ENCODE measurements at regions not wholly inside any gene's neighbourhood (a gene's known extent, or its start where the extent isn't known, plus 50 kb on each side); places are given as distances from the start of the nearest gene placed in this dataset.
"Not testable (repeated sequence)": the region's sequence is repeated elsewhere in the genome, so short reads cannot be mapped to it uniquely, and the experiment has no call there.

DNA sequence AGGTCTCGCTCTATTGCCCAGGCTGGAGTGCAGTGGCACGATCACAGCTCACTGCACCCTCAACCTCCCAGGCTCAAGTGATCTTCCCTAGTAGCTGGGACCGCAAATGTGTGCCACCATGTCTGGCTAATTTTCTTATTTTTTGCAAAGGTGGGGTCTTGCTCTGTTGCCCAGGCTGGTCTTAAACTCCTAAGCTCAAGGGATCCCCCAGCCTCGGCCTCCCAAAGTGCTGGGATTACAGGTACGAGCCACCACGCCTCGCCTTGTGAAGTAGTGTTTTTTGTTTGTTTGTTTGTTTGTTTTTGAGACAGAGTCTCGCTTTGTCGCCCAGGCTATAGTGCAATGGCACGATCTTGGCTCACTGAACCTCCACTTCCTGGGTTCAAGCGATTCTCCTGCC, 125.5 kb downstream of the HAUS1 start:
- not testable (repeated sequence) for DNase-seq

DNA sequence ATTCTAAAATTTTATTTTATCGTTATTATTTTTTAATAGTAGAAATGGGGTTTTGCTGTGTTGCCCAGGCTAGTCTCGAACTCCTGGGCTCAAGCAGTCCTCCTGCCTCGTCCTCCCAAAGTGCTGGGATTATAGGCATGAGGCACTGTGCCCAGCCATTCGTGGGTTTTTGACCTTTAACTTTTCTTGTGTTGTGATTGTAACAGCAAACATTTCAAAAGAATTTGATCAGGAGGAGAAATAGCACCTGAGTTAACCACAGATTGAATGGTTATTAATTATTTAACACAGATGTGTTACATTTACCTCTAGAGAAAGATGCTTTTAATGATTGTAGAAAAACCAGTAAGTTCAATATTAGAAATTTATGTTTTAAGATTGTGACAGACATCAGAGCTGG, 132.0 kb downstream of the HAUS1 start:
- no peak for DNase-seq

DNA sequence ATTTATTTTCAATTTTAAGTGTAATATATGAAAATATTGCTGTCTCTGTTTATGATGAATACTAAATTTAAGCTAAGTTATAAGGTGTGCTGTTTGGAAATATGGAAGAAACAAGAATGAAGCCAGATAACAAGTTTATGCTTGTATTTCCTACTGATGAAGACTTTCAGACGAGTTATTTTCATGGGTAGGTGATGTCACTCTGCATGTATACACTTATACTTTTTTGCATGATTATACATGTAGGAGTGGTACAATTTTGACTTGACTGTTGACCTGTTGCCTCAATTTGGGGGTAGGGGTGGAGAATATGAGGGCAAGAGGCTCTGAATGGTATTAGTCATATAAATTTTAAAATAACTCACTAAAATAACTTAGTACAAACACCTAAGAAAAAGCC, 133.7 kb downstream of the HAUS1 start:
- DNase-seq: no peak

DNA sequence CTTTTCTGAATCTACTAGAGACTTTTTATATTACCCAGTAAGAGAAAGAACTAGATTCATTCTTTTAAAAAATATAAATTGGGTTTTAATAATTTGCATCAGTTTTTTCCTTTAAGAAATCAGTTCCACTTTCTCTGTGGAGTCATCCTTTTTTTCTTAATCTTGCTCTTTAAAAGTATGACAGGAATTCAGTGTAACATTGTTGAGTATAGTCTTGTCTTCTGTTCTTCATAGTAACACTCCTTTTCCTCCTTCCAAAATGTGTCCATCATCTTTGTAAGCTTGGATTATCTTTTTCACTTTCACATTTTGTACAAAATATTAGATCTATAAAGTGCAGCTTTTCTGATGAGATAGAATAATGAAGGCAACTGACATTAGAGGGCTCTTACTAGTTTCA, 135.4 kb downstream of the HAUS1 start:
- no peak for DNase-seq

DNA sequence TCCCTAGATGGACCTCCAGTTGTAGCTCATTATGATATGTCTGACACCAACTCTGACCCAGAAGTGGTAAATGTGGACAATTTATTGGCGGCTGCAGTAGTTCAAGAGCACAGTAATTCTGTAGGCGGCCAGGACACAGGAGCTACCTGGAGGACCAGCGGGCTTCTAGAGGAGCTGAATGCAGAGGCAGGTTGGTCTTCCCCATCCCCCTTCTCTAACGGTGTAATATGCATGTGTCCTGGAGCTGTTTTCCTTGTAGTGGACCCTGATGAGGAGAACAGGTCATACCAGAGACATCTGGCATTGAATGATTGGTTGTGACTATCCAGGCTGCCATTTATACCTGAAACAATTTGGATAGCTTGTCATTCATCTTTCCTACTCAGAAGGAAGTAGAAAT, 135.8 kb downstream of the HAUS1 start:
- DNase-seq: no peak

DNA sequence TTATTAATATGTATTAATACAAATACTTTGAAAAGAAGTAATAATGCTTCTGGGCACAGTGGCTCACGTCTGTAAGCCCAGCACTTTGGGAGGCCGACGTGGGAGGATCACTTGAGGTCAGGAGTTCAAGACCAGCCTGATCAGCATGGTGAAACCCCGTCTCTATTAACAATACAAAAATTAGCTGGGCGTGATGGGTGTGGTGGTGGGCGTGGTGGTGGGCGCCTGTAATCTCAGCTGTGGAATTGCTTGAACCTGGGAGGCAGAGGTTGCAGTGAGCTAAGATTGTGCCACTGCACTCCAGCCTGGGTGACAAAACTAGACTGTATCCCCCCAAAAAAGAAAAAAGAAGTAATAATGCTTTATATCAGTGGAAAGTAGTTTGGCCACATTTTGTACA, 137.2 kb downstream of the HAUS1 start:
- not testable (repeated sequence) for DNase-seq

DNA sequence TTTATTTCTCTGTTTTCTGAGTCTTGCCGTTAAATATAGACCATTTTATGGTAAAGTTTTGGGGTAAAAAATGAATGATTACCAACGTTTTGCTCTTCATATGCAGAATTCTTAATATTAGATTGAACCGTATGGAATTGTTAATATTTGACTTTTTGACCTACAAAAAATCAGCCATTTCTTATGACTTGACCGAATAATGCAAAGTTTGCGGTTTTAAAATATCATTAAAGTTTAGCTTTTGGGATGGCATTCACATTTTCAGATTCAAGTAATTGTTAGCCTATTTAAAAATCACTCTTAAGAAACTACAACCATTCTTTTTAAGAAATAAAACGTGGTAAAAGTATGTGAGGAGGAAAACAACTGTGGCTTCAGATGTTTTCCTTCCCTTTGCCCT, 138.0 kb downstream of the HAUS1 start:
- no peak for DNase-seq

DNA sequence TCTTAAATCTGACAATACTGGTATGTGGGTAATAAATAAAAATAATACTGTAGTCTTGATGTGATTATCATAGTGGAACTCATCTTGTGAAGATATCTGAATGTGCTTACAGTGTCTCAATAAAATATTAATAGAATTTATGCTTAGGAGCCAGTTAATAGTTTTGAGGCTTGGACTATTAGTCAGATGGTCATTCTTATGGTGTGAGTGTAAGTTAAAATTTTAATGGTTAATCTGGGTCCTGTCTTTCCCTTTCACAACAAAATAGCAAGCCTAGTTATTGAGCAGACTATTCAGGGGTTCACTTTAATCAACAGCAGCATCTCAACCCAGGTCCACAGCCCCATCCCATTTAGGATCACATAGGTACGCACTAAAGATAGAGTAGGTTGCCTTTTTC, 138.9 kb downstream of the HAUS1 start:
- no peak for DNase-seq

DNA sequence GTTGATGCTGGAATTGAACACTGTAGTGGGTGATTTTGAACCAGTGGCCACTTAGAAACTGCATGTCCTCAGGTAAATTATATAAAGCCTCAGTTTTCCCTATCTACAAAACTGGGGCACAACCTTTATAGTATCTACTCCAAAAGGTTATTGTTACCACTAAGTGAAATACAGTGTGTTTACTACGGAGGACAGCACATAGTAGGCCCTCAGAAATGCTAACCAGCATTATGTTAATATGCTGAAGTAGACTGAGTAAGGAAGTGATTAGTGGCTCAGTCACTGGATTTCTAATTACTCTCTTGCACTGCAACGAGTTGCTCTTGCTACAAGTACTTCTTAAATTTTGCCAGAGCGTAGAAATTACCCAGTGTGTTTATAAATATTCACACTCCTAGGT, 139.5 kb downstream of the HAUS1 start:
- no peak for DNase-seq

DNA sequence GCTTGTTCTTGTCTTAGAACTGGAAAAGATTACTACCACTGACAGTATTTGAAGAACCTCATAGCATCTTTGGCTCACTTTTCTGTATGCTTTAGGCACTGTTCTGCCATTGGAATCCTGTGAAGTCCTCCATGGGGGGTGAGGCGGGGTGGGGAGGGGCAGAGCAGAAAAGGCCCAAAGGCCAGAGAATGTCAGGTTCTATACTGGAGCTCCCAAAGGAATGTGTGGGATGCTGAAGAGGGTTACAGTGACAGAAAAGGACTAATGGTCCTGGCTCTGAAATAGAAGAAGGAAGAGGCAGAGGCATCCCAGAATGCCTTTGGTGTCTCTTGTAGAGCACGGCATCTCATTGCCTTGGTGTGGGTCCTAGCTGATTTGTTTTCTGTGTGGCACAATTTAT, 141.9 kb downstream of the HAUS1 start:
- DNase-seq: no peak

DNA sequence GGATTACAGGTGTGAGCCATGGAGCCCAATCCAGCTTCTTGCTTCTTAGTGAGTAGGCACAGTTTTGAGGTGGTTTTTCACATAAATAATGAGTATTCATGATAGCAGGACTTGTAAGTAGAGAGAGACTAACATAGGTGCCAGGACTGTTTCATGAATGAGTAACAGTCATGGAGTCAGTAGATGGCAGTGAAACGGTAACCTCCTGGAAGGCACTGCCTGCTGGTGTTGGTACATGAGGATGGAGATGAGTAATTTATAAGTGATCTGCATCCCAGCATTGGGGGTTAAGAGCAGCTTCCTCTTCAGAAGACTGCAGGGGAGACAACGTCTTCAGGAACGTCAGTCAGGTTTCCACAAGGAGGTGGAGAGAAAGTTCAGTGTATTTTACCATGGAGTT, 143.8 kb downstream of the HAUS1 start:
- no peak for DNase-seq

DNA sequence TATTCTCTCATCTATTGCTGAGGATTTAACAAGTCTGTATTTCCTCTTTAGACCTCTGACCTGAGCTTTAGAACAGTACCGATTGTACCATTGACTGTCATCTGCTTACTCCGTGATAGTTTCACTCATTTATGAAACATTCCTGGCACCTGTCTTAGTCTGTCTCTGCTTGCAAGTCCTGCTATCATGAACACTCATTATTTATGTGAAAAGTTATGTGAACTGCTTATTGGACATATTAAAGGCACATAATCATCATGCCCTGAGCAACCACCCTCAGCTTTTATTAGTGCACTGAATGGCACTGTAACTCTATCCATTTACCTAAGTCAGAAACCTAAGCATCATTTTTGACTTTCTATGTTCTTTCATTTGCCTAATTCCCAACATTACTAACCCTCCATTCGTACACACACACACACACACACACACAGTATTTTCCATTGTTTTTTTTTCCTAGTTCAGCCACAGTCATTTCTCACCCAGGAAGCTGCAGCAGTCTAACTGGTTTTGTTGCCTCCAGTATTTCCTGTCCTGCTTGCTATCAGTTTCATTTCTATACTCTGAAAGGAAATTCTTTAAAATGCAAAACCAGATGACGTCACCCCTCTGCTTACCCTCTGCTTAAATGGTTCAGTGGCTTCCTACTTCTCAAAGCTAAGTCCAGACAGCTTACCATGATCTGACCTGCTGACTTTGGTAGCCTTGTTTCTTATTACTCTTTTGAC, 146.1 kb downstream of the HAUS1 start:
- DNase-seq: no peak

DNA sequence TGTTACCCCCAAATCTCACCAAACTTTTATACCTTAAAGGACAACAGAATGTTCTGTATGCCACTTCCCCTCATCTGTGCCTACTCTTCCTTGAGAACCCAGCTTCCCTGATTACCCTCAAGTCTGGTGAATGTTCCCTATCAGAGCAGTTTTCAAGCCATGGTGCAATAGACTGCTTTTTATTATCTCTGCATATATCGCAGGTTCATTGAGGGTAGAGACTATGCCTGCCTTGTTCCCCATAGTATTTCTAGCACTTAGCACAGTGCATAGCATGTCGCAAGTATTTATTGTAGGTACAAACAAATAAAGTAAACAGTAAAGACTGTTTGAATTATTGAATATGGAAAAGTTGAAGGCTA, 146.6 kb downstream of the HAUS1 start:
- DNase-seq: no peak

DNA sequence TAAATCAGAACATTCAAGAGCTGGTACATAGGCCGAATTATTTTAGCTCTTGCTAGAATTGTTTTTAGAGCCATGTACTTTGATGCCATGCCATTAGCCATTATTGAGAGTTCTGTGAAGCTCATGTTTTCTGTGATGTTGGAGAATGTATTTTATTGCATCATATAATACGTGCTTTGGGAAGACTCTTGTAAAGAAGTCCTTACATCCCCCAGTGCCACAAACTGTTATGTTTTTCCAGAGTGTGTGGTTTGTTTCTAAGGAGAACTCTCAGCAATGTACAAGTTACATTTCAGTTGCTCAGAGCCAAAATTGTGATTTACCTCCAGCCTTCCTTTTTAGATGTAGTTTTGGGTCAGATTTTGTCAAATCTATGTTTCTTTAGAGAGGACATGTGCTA, 148.6 kb downstream of the HAUS1 start:
- DNase-seq: no peak

DNA sequence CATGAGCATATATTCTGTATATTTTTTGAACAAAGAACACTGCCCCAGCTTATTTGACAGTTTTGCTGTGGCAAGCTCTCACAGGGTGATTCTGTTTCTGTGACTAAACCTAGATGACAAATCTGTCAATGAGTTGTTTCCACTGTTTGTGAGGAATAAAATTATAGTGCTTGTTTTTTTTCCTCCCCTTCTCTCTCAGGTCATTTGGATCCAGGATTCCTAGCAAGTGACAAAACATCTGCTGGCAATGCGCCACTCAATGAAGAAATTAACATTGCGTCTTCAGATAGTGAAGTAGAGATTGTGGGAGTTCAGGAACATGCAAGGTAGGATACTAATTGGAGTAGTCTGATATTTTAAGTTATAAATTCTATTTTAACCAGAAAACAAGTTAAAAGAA, 149.3 kb downstream of the HAUS1 start:
- DNase-seq: no peak

DNA sequence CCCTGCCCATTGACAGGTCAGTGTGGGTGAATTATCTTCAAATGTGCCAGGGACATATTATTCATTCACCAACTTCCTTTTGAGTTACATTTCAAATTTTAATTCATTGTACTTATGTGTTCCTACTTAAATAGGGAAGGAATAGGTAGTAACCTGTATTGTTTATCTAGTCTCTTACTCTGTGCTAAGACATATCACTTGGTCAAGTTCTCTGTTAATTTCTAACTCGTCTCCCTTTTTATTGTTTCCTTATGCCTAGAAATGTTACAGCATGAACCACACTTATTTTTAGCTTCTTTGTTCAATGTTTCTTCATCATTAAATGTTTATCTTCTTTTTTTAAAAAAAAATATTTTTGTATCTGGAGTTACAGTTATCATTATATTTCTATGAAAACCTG, 151.9 kb downstream of the HAUS1 start:
- no peak for DNase-seq

DNA sequence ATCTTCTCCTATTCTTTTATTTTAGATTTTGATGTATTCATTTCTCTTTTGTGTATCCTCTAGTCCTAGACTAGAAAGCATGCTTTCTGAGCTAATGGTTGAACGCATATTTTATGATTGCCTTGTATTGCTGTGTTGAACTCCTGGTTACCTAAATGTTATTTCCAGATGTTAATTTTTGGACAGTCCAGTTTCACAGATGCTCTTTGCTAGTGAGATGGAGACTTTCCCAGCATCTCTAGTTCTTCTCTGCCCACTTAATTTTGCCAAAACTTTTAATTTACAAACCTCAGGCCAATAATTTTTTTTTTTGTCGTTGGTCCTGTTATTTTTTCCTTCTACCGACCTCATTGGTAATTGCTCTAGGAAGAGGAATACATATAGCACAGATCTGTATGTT, 153.2 kb downstream of the HAUS1 start:
- peak; percentile 77 for DNase-seq

DNA sequence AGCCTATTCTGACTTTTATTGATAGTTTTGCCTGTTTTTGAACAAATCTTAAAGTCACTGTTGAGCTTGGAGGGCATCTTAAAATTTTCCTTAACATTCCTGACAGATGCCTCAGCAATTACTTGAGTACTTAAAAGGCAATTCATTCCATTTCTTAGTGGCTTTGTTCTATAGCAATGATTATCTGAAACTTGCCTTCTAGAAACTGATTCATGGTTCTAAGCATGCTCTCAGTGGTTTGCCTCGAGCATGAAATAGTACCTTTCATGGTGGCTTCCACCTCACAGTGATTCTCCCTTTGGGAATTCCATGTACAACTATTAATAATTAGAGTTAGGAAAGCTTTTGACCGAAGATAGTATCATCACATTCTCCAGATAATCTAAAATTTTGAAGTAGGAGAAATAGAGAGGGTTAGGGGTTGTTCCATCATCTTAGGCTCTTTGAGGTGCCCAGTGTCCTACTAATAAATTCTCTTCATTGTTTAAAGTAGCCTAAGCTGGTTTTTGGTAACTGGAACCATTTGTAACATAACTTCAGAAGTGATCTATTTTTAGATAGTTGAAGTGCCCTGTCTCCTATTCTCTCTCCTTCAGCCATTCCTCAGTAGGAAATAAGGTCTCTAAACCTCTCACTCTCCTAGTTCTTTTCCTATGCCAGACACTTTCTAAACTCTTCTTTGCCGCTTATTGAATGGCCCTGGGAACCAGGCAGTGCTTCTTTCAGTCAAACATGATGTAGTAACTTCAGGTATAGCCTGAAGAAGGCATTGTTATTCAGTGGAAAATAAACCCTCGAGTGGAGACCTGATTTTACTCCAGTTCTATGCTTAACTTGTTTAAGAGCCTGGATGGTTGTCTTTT, 156.1 kb downstream of the HAUS1 start:
- no peak for DNase-seq

DNA sequence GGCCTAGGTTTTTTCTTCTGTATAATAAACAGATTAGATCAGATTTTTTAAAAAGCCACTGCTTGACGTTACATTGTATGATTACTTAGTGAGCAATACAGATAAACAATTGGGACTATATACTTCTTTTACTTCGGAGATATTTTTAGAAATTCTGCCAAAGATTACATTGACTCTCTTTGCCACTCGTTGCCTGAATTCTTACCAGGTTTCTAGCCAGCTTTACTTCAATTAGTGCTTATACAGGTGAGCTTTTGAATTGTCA, 156.6 kb downstream of the HAUS1 start:
- DNase-seq: no peak

DNA sequence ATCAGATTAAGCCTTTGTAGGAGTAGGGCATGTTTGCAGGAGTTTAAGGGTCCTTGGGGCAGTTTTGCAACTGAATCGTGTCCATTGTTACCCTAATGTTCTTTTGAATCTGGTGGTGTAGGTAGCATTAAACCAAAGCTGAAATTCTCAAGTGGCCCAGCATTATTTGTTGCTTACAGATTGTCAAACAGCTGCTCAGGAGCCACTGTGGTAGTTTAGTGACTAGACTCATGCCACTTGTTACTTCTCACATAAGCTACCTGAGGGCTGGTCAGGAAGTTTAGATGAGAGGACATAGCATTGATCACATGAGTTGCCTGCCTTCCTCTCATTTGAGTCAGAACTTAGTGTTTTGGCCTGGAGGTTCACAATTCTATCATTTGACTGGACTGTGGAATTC, 157.6 kb downstream of the HAUS1 start:
- no peak for DNase-seq

DNA sequence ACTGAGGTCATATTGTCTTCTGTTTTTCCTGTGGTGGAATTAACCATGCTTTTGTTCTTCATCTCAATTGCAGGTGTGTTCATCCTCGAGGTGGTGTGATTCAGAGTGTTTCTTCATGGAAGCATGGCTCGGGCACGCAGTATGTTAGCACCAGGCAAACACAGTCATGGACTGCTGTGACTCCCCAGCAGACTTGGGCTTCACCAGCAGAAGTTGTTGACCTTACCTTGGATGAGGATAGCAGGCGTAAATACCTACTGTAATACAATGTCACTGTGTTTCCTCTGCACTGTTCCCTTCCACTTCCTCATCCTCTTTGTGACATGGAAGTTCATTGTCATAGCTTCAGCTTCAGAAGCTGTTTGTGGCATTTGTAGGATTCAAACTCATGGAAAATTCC, 158.7 kb downstream of the HAUS1 start:
- no peak for DNase-seq

DNA sequence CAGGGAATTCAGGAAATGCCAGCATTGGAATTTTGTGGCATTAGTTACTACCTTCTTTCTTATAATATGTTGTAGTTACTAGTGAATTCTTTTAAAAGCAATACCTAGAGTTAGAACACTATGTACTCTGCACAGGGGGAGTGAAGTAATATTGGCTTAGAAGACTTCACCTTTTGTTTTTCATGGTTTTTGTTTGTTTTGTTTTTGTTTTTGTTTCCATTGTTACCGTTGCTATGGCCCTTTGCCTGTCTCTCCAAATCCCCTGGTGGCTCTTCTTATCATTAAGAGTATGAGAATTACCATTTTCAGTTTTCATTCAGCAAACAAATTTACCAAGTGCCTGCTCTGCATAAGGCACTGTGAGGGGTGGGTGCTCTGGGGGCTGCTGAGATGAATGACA, 160.1 kb downstream of the HAUS1 start:
- no peak for DNase-seq

DNA sequence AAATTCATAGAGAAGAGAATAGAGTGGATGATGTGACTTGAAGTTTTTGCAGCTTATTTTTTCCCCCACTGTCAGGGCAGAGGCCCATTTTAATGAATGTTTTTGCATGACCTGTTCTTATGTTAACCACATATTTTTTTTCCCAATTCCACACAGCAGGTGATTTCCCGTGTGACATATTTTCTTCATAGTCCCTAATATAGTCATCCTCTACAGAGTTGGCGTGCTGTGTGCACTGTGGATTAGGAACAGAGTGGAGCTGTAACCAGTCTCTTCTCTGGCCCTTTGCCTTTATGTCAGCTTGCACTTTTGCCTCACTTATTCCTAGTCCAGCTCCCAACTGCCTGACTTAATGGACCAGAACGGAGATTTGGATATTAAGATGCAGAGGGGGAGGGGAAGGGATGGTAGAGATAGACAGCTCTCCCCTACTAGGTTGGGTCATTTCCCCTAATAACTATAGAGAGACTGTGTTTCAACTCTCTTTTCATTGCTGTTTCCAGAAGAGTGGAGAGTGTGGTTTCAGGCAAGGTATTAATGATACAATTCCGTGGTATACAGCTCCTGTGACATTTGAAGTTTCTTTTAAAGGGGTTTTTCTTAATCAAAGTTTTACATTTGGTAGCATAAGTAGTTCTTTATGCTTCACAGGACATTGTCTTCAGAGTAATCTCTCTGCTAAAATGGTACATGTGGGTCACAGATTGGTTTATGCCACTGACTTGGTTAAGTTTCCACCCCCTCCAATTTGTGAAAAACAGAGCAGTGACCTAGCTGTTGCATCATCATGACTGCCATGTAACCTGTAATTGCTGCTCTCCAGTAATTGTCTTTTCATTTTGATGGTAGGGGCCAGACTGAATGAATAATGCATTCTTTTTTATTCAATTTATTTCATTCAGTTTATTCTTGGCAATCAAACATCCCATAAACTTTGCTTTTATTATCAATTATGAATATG, 161.3 kb downstream of the HAUS1 start:
- no peak for DNase-seq

DNA sequence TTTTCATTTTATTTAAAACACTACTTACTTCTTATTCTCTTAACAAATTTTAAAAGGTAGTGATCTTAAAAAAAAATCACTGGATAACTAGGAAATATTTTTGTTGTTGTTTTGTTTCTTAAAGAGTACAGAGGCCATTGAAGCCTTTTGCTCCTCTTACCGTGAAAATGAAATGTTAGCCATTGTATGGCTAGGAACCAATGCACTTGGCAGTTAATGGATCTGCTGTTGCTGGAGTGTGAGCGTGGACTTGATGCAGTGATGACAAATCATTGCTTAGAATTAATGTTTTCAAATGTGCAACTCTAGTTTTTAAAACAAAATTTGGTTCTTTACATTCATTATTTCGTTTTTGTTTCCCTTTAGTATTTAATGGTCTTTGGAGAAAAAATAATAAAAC, 162.3 kb downstream of the HAUS1 start:
- DNase-seq: no peak
